SKM-1 treated with dmso at 0.1 percent for 144 hours (cell line): ENCODE measurements at regions not wholly inside any gene's neighbourhood (a gene's known extent, or its start where the extent isn't known, plus 50 kb on each side); places are given as distances from the start of the nearest gene placed in this dataset.

ENCODE experiments used
- DNase-seq: peaks from one replicate; lab custom pipeline; 2025; ENCODE audit not compliant: unreplicated experiment; lab: John Stamatoyannopoulos, UW

- DNase-seq = no peak
Observed at GRCh38 chr3:84039099-84039498, 919.7 kb upstream of the CADM2 start.

- no peak for DNase-seq
Observed at GRCh38 chr3:84042399-84043106, 916.2 kb upstream of the CADM2 start.

- DNase-seq = no peak
Observed at GRCh38 chr3:84066915-84067314, 891.9 kb upstream of the CADM2 start.

- no peak for DNase-seq
Observed at GRCh38 chr3:84073664-84074063, 885.1 kb upstream of the CADM2 start.

GRCh38 chr3:84074767-84075166 lies 884.0 kb upstream of the CADM2 start:
- no peak for DNase-seq

GRCh38 chr3:84077479-84077878 lies 881.3 kb upstream of the CADM2 start:
- DNase-seq = no peak

- no peak for DNase-seq
Observed at GRCh38 chr3:84082726-84083125, 876.1 kb upstream of the CADM2 start.

- DNase-seq = no peak
Observed at GRCh38 chr3:84092907-84093306, 865.9 kb upstream of the CADM2 start.

- DNase-seq = no peak
Observed at GRCh38 chr3:84096188-84096587, 862.6 kb upstream of the CADM2 start.

- DNase-seq = no peak
Observed at GRCh38 chr3:84100861-84101260, 857.9 kb upstream of the CADM2 start.

GRCh38 chr3:84108442-84108971 lies 850.3 kb upstream of the CADM2 start:
- no peak for DNase-seq

GRCh38 chr3:84109911-84110310 lies 848.9 kb upstream of the CADM2 start:
- no peak for DNase-seq

GRCh38 chr3:84110787-84111186 lies 848.0 kb upstream of the CADM2 start:
- no peak for DNase-seq

- no peak for DNase-seq
Observed at GRCh38 chr3:84125201-84125721, 833.5 kb upstream of the CADM2 start.

- no peak for DNase-seq
Observed at GRCh38 chr3:84125760-84126159, 833.0 kb upstream of the CADM2 start.

- no peak for DNase-seq
Observed at GRCh38 chr3:84126160-84126559, 832.6 kb upstream of the CADM2 start.

GRCh38 chr3:84128024-84128423 lies 830.8 kb upstream of the CADM2 start:
- DNase-seq = no peak

GRCh38 chr3:84136425-84136824 lies 822.4 kb upstream of the CADM2 start:
- no peak for DNase-seq

- no peak for DNase-seq
Observed at GRCh38 chr3:84140631-84141030, 818.2 kb upstream of the CADM2 start.

GRCh38 chr3:84141571-84141970 lies 817.2 kb upstream of the CADM2 start:
- no peak for DNase-seq

GRCh38 chr3:84165328-84165727 lies 793.5 kb upstream of the CADM2 start:
- no peak for DNase-seq

GRCh38 chr3:84175449-84175848 lies 783.3 kb upstream of the CADM2 start:
- peak; percentile 82 for DNase-seq

GRCh38 chr3:84184937-84185336 lies 773.9 kb upstream of the CADM2 start:
- no peak for DNase-seq
